HepG2 (cell line): ENCODE measurements at regions not wholly inside any gene's neighbourhood (a gene's known extent, or its start where the extent isn't known, plus 50 kb on each side); places are given as distances from the start of the nearest gene placed in this dataset.

Source experiments
- BRCA1 ChIP-seq: sonication (generic); formaldehyde crosslinking; IDR thresholded peaks from 2 replicates; pipeline ENCODE4 v1.4.0; 2020; ENCODE audit warnings: missing genetic modification reagents
- HMG20B ChIP-seq: conservative IDR thresholded peaks from 2 replicates; pipeline ENCODE4 v1.6.1; 2016; ENCODE audit warnings: missing genetic modification reagents, missing compliant biosample characterization
- KDM1A ChIP-seq: IDR thresholded peaks from 2 replicates; pipeline ENCODE4 v1.6.1; 2016; ENCODE audit warnings: missing compliant biosample characterization
- NFKBIZ ChIP-seq: IDR thresholded peaks from 2 replicates; pipeline ENCODE4 v1.6.1; 2018; ENCODE audit warnings: missing genetic modification reagents, missing compliant biosample characterization
- RBM22 ChIP-seq: fragments of 200-400 bp; formaldehyde crosslinking; optimal IDR thresholded peaks from 2 replicates; pipeline ENCODE3; 2017; ENCODE audit warnings: mild to moderate bottlenecking, low read length, moderate library complexity
- ZBTB26 ChIP-seq: IDR thresholded peaks from 2 replicates; pipeline ENCODE4 v1.6.1; 2016; ENCODE audit warnings: missing compliant biosample characterization, missing genetic modification reagents, borderline replicate concordance
- ZBTB33 ChIP-seq: sonication (generic); formaldehyde crosslinking; IDR thresholded peaks from 2 replicates; pipeline ENCODE4 v1.4.0; 2020; ENCODE audit warnings: missing genetic modification reagents
- ZFP41 ChIP-seq: sonication (generic); formaldehyde crosslinking; IDR thresholded peaks from 2 replicates; pipeline ENCODE4 v1.4.0; 2020; ENCODE audit warnings: mild to moderate bottlenecking, missing genetic modification reagents, borderline replicate concordance
- ZFX ChIP-seq: sonication (generic); formaldehyde crosslinking; IDR thresholded peaks from 2 replicates; pipeline ENCODE4 v1.4.0; 2020; ENCODE audit warnings: mild to moderate bottlenecking, low read depth, missing genetic modification reagents, moderate library complexity
- ZKSCAN8 ChIP-seq: IDR thresholded peaks from 2 replicates; pipeline ENCODE4 v1.6.1; 2016; ENCODE audit warnings: borderline replicate concordance, missing genetic modification reagents, missing compliant biosample characterization
- ZNF326 ChIP-seq: sonication (generic); formaldehyde crosslinking; IDR thresholded peaks from 2 replicates; pipeline ENCODE4 v1.4.0; 2020; ENCODE audit warnings: missing genetic modification reagents, borderline replicate concordance
- ZNF543 ChIP-seq: sonication (generic); formaldehyde crosslinking; IDR thresholded peaks from 2 replicates; pipeline ENCODE4 v1.4.0; 2020; ENCODE audit warnings: mild to moderate bottlenecking, missing genetic modification reagents
- ZNF616 ChIP-seq: sonication (generic); formaldehyde crosslinking; IDR thresholded peaks from 2 replicates; pipeline ENCODE4 v1.5.0; 2020; ENCODE audit warnings: low read depth, mild to moderate bottlenecking, missing genetic modification reagents
- ZNF646 ChIP-seq: sonication (generic); formaldehyde crosslinking; IDR thresholded peaks from 2 replicates; pipeline ENCODE4 v1.9.0; 2021; ENCODE audit warnings: mild to moderate bottlenecking, missing genetic modification reagents
- ZNF7 ChIP-seq: IDR thresholded peaks from 2 replicates; pipeline ENCODE4 v1.6.1; 2016; ENCODE audit warnings: missing biosample characterization, missing genetic modification reagents
- ZNF773 ChIP-seq: sonication (generic); formaldehyde crosslinking; IDR thresholded peaks from 2 replicates; pipeline ENCODE4 v1.4.0; 2020; ENCODE audit warnings: missing genetic modification reagents, borderline replicate concordance
- ZNF790 ChIP-seq: sonication (generic); formaldehyde crosslinking; IDR thresholded peaks from 2 replicates; pipeline ENCODE4 v1.8.0; 2022; ENCODE audit warnings: missing genetic modification reagents, mild to moderate bottlenecking, borderline replicate concordance
- ZUFSP ChIP-seq: sonication (generic); formaldehyde crosslinking; IDR thresholded peaks from 2 replicates; pipeline ENCODE4 v1.9.0; 2021; ENCODE audit warnings: missing genetic modification reagents, mild to moderate bottlenecking, borderline replicate concordance

- no peak for TF ChIP-seq ZNF646
- TF ChIP-seq ZNF543 (CRISPR knock-in tag): no peak
- TF ChIP-seq ZBTB26 (CRISPR knock-in tag): no peak
- peak; percentile 62; the same call in 1 of the 2 replicates for TF ChIP-seq ZNF790 (CRISPR knock-in tag)
- 0 out of 2 replicates have a peak, but pooled peaks have one; percentile 43 for TF ChIP-seq ZFX
- TF ChIP-seq ZBTB33: no peak
- TF ChIP-seq NFKBIZ (CRISPR knock-in tag): no peak
- no peak for TF ChIP-seq ZNF7 (CRISPR knock-in tag)
- no peak for TF ChIP-seq HMG20B (CRISPR knock-in tag)
- TF ChIP-seq KDM1A (CRISPR knock-in tag): 0 out of 2 replicates have a peak, but pooled peaks have one; percentile 38
- TF ChIP-seq ZKSCAN8 (CRISPR knock-in tag): no peak
- no peak for TF ChIP-seq ZNF616 (CRISPR knock-in tag)
- TF ChIP-seq ZNF773 (CRISPR knock-in tag): no peak
- TF ChIP-seq ZUFSP (CRISPR knock-in tag): no peak
- no peak for TF ChIP-seq RBM22
- no peak for TF ChIP-seq BRCA1 (CRISPR knock-in tag)
- no peak for TF ChIP-seq ZFP41 (CRISPR knock-in tag)
- TF ChIP-seq ZNF326 (CRISPR knock-in tag): no peak
Observed at GRCh38 chr21:43274022-43274945, 105.5 kb downstream of the CRYAA start (continued).
